GM12865 (cell line): ENCODE measurements at regions not wholly inside any gene's neighbourhood (a gene's known extent, or its start where the extent isn't known, plus 50 kb on each side); places are given as distances from the start of the nearest gene placed in this dataset.

ENCODE experiments used
- DNase-seq: peaks from one replicate; pipeline ENCODE4 v3.0.0; 2010; ENCODE audit warnings: low read depth
- H3K4me3 ChIP-seq: 2 replicates; pipeline ENCODE4 v1.5.1; 2011; ENCODE audit warnings: mild to moderate bottlenecking, low read depth, low read length, control low read depth
- TF ChIP-seq, protein P1 (sequence below): IDR thresholded peaks from 2 replicates; pipeline ENCODE4 v1.5.1; 2011; ENCODE audit warnings: low read length, control low read depth, low read depth, inconsistent platforms; ENCODE audit not compliant: insufficient read depth; ENCODE audit errors: missing control alignments

DNA sequence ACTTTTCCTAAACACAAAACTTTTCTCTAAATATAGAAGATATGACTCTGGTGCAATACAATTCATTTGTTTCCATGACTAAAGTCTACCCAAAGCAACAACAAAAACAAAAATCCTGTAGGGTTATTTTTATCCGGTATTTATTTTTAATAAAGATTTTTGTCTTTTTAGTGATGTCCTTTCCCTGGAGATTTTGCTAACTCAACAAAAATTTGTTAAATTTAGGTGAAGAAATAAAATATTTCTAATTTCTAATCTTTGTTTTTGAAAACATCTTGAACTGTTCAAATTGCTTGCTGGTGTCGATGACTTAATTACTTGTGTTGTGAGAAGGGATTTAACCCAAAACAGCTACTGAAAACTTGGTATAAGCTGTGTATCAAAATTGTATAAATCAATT is 741.8 kb downstream of the HDGFL1 start:
- no peak overlapping the region for H3K4me3 ChIP-seq
- no peak for DNase-seq
- TF ChIP-seq, protein P1, sequence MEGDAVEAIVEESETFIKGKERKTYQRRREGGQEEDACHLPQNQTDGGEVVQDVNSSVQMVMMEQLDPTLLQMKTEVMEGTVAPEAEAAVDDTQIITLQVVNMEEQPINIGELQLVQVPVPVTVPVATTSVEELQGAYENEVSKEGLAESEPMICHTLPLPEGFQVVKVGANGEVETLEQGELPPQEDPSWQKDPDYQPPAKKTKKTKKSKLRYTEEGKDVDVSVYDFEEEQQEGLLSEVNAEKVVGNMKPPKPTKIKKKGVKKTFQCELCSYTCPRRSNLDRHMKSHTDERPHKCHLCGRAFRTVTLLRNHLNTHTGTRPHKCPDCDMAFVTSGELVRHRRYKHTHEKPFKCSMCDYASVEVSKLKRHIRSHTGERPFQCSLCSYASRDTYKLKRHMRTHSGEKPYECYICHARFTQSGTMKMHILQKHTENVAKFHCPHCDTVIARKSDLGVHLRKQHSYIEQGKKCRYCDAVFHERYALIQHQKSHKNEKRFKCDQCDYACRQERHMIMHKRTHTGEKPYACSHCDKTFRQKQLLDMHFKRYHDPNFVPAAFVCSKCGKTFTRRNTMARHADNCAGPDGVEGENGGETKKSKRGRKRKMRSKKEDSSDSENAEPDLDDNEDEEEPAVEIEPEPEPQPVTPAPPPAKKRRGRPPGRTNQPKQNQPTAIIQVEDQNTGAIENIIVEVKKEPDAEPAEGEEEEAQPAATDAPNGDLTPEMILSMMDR: no peak

DNA sequence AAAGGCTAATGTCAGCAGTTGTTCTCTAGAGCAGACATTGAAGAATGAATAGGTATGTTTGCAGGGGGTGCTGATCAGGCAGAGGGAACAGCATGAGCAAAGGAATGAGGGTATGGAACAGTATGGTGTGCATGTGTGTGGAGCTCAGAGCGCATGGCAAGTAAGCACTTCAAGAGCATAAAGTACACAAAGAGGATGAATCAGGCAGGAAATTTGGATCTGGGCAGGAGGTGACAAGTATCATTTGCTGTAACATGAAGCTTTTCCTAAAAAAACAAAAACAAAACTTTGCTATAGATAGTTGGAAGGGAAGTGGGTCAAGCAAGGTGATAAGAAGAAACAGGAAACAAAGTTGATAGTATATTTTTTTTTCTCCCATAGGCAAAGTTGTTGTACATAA is 746.8 kb downstream of the HDGFL1 start:
- DNase-seq: no peak

DNA sequence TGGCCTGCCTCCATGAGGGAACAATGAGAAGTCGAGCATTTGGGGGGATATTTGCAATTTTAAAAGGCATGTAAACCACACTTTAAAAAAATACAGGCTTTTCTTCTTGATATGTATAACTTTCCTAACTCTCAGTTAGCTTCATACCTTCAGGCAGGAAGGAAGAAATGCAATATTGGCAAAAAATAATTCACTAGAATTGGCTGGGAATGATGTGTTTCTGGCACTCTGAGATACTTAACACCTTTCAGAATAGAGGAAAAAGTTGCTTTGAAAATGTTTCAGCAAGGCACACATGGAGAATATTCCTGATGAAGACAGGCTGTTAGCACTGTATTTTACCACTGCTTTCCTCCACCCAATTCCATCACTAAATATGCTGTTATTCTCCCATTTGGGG is 747.6 kb downstream of the HDGFL1 start:
- TF ChIP-seq, protein P1: no peak
- DNase-seq: no peak
- no peak overlapping the region for H3K4me3 ChIP-seq

More for the DNA sequence above, 746.8 kb downstream of the HDGFL1 start:
- no peak overlapping the region for H3K4me3 ChIP-seq
- TF ChIP-seq, protein P1: no peak

DNA sequence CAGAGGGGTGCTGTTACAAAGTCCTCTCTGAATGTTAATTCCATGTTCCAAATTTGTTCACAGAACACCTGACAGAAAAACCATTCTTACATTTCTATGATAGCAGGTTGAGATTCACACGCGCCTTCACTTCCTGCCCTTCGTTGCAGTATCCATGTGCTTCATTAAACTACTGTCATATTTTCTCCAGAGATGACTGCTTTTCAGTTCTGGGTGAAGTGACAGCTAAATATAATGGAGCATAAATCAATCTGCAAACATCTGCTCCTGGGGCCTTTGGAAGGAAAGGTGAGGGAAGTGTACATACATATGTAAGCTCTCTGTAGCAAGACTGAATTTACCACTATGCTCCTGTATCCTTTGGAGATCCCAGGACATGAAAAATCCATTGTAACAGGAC is 750.2 kb downstream of the HDGFL1 start:
- no peak overlapping the region for H3K4me3 ChIP-seq
- no peak for DNase-seq
- TF ChIP-seq, protein P1: no peak

DNA sequence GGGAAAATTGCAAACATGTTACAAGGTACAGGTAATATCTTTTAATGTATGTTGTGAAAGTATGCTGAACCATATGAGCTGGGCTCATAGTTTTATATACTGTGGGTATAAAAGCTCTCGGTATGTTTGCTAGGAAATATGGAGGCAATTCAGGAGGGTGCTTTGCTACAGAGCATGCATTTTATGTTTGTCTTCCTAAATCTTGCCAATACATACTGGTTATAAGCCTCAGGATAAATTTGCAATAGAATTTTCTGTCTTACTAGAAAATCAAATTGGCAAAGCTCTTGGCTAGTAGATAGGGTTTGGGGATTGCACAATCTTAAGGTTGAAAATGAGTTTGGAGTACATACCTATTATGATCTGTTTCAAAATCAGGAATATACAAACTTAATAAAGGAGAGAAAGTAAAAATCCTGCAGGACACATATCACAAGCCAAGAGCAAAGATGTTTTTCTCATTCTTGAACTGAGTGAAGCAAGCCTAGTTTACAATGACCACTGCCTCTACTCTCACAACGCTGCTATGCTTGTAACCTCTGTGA is 751.2 kb downstream of the HDGFL1 start:
- TF ChIP-seq, protein P1: no peak
- no peak overlapping the region for H3K4me3 ChIP-seq
- no peak for DNase-seq

DNA sequence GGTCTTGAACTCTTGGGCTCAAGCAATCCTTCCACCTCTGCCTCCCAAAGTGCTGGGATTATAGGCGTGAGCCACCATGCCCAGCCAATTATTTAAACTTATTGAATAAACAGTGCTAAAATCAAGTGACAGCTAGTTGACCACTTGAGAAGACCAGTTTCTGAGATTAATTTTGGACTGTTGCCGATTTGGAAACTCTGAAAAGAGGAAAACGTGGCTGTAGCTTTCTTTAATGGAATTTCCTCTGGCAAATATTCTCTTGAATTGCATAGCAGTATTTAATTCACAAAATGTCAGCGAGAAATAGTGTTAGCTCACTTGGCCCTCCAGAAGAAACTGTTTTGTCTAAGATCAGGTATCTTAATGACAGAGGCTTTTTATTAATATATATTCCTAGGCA is 754.5 kb downstream of the HDGFL1 start:
- H3K4me3 ChIP-seq: no peak overlapping the region
- TF ChIP-seq, protein P1: no peak
- DNase-seq: no peak

DNA sequence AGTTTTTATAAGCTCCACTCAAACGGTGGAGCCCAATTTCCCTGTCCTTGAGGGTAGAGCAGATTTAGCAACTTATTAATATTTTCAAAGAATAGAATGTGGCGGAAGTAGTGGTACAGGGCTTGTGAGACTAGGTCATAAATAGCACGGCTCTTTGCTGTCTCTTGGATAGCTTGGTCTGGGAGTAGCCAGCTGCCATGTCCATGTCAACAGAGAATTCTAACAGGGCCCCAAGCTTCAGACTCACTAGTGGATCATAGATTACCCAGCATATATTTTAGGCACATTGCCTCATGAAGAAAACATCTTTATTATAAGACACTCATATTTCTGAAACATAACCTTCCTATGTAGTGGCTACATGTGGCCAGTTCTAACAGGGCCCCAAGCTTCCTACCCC is 755.7 kb downstream of the HDGFL1 start:
- TF ChIP-seq, protein P1: no peak
- H3K4me3 ChIP-seq: no peak overlapping the region
- no peak for DNase-seq
